ENCODE measurements at regions not wholly inside any gene's neighbourhood (a gene's known extent, or its start where the extent isn't known, plus 50 kb on each side); places are given as distances from the start of the nearest gene placed in this dataset.

- no peak for DNase-seq
These were observed 273.9 kb upstream of the MAF start for GRCh38 chr16:79874391-79874790.

DNA sequence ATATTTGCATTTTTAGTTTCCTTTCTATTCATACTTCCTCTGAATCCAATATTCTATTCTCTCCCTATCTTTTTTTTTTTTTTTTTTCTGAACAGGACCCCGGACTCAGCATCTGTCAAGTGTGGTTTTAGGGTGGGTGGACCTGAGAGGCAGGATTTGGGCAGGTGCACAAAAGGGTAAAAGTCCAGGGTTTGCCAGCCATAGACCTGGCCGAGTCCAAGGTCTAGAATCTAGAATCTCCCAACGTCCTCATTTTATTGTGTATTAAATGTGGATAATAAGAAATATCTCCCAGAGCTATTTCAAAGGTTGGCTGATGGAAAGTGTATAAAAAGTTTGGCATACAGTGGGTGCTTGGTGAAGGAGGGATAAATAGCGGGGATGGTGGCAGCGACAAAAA, 273.3 kb upstream of the MAF start:
- no peak for DNase-seq

GRCh38 chr16:79871906-79872305, 271.4 kb upstream of the MAF start:
- no peak for DNase-seq

DNA sequence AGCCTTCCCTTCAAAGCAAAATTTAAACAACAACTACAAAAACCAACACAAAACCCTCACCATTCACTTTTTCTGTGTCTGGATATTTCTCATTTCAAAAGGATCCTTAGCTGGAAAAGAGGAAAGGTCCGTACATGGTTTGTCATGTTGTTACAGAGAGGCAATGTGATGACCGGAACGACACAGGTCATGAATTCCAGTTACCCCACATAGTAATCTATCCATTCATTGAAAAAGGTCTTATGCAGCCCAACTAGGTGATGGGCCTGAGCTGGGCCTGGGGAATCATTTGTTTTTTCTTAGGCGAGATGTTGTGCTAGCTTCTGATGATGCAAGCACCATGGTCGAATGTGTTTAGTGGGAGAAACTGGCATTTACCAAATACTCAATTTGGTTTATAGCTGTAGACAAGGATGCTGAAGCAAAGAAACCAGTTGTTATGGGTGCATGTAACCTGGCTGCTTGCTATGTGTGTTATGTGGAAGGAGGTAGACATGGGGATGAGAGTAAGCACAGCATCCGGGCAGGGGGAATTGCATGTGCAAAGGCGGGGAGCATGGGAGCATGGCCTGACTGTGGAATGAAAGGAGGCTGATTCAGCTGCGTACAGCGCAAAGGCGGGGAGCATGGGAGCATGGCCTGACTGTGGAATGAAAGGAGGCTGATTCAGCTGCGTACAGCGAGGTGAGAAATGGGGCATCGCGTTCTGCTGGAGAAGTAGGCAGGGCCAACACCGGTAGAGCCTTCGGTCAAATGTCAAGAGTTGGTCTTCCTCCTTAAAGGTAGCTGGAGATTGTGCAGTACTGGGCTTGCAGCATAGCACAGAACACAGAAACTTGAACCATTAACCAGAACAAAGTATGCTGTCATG, 269.7 kb upstream of the MAF start:
- no peak for DNase-seq

DNA sequence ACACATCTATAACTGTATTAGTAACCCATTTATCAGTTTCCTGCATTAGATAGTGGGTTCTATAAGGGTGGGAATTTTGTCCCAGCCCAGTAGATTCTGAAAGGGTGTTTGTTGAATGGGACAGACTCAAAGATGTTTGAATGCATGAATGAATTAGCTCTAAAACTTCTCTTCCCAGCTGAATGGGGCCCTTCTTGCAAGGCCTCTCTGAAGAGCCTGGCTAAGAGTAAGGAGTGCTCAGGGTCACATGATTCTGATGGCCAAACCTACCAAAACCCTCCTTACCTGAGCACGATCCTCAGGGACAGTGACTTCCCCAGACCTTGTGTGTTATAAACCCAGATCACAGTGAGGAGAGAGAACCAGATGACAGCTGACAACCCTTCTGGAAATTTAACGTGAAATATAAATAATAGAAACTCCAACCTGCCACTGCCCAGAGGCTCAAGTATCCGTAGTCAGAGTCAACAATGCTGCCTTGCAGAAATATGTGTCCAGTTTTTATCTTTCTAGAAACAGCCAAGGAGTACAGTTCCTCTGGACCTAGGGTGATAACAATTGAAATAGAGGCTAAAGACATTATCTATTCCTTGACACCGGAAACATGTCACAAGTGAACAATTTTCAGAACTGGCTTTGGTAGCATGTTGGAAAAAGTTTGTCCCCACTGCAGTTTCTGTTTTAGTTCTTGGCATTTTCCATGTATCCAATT, 268.9 kb upstream of the MAF start:
- no peak for DNase-seq

DNA sequence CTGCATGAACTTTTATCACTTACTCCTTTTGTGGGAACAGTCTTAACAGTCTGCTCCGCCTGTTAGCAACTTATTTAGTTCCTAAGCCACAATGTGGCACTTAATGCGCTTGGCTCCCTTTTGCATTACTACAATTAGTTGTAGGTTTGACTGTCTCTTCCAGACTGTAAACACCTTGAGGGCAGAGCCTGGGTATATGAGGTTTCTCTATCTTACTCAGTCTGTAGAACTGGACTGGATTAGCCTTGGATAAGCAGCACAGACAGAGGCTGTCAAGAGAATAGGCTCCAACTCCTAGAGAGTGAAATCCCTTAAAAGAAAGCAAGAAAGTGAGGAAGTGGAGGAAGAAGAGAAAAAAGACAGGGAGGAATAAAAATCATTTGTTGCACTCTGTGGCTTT, 268.3 kb upstream of the MAF start:
- DNase-seq, result no peak

DNA sequence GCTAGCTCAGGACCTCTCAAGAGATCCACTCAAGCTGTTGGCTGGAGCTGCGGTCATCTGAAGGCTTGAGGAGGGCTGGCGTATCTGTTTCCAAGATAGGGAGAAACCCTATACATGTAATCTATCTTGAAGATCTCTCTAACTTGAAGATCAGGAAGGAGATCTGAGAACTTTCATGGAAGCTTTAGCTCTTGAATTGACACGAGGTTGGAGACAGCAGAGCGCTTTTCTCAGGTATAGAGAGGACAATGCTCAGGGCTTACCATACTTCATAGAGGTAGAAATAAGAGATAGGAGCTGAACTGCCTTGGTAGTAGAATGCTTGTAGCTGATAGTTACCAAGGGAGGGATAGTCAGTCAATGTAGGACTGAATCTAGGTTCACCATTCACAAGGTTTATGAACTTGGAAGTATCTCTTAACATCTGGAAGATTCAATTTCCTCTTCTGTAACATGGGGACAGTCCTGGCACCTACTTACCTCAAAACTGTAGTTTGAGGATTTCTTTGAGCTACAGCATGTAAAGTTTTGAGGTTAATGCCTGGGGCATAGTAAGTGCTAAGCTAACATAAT, 267.0 kb upstream of the MAF start:
- no peak for DNase-seq

DNA sequence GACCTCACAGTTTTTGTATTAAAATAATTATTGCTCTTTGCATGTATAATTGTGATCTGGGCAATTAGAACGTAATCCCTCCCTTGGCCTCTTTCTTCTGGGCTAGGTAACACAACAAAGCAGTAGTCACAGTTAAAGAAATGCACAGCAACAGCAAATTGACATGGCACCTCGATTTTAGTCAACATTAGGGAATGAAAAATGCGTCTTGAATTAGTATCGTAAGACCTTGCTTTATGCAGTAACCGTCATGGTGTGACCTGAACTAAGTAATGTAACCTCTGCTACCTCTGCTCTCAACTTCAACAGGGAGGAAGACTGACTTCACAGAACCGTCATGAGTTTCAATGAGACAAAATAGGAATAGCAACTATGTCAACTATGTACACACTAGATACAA, 265.4 kb upstream of the MAF start:
- DNase-seq, result no peak

DNA sequence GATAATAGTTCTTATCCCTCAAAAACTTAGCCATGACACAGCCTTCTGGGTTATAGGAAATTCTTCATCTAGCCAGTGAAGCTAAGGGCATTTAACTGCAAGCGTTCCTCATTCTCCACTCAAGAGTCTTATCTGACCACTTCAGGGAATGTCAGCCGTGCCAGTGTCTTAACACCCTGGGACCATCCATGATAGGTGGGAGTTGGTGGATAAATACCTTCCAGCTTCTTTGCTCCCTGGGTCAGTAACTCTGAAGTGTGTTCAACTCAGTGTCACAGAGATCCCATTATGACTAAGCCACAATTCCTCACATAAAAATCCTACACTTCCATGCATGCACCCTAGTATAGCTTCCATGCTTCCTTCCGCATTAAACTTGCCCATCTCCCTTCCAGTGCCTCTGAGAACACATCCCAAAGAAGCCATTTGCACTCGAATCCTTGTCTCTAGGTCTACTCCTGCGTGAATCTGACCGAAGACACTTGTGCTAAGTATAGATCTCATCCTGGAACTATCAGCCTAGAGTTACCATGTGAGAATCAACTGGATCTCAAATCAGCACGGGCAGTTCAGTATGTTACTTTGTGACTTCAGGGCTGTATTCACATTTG, 264.3 kb upstream of the MAF start:
- no peak for DNase-seq

DNA sequence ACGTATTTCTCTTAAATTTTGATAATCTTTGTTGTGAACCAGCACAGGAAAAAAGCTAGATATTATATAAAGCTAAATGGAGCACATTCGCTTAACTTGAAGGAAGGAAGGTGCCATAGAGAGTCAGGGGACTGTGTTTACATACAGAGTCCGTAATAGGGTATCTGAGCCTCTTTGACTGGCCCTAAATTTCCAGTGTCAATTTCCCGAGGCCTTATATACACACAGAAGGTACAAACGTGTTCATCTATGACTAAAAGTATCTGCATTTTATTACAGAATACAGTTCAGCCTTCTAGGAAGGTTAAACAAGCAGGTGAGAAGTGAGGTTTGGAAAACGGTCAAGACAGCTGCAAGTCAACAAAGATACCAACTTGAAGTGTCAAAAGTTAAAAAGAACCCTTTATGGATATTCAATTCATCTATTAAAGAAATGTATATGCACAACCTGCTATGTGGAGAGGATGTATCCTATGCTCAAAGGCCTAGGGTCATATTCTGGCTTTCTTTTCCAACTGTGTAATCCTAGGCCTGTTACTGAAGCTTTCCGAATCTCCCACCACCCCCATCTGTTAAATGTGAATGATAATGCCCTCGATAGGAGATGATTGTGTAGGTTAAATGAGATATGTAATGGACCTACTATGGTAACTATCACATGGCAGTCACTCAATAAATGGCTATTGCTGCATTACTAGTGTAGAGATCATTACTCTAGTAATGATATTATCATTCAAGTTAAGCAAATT, 263.7 kb upstream of the MAF start:
- no peak for DNase-seq

- DNase-seq, result no peak
These were observed 262.8 kb upstream of the MAF start for GRCh38 chr16:79863128-79864031.

- DNase-seq, result no peak
These were observed 262.1 kb upstream of the MAF start for GRCh38 chr16:79862601-79863000.

- no peak for DNase-seq
These were observed 256.0 kb upstream of the MAF start for GRCh38 chr16:79856581-79856980.

- DNase-seq, result no peak
These were observed 249.8 kb upstream of the MAF start for GRCh38 chr16:79850348-79850747.

GRCh38 chr16:79849119-79849518, 248.6 kb upstream of the MAF start:
- no peak for DNase-seq

DNA sequence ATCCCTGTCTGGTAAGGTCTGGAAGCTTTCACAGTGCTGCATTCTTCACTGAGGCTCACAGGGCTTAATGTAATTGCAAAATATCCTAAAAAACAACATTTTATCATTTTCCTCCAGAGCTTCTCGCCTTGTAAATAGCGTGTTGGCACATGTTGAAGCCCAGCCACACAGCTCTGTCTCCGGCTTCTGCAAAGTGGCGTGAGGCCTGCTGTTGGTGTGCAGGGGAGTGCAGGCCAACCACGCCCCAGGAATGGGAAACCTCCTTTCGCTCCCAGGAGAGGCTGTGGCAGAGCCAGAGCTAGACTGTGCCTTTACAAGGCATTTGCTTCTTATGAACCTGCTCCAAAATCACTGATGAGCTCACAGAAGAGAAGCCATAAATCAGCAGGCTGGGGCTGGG, 248.2 kb upstream of the MAF start:
- no peak for DNase-seq

DNA sequence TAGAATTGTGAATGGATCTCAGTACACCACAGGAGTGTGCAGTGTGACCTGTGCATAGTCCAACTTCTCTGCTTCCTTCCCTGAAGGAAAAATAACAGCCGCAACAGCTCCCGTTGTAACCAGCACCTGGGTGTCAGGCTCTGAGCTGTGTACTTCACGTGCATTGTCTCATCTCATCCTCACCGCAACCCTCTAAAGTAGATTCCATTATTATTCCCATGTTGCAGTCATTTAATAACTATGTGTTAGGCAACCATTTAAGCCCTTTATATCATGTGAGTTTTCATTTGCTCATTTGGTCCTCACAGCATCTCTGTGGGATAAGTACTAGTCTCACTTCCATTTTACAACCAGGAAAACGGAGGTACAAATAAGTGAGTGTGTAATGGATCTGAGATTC, 247.0 kb upstream of the MAF start:
- DNase-seq, result no peak

- DNase-seq, result no peak
These were observed 246.6 kb upstream of the MAF start for GRCh38 chr16:79847101-79847500.

GRCh38 chr16:79845734-79846135, 245.2 kb upstream of the MAF start:
- DNase-seq, result no peak

DNA sequence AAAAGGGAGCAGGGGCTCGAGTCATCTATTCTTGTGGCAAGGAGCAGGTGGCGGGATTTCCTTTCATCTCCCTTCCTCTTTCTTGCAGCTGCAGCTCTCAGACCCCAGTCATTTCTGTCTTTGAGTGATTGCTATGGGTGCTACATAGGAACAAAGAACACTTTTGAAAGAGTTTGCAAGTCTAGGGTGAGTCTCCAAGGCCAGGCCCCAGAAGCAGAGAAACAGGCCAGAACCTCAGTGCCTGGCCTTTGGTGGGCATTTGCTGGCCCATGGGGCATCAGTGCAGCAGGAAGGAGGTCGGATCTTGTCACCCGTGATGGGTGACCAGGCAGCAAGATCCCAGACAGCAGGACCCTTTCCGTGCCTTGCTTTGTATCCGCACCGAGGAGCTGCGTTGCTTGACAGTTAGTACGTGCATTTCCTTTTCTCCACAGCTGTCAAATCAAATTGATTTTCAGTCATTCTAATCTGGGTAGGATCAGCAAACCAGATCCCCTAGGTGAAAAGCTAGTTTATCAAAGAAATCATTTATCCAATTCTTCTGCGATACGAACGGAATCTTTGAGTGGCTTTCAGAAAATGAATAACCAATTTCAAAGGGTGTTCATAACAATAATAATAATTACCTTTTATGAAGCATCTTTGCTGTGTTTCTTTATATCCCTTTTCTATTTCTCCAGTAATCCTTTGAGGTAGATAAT, 244.6 kb upstream of the MAF start:
- DNase-seq, result no peak

GRCh38 chr16:79844603-79845002, 244.1 kb upstream of the MAF start:
- no peak for DNase-seq

Measured in activated CD4-positive, alpha-beta T cell treated with anti-CD3 and anti-CD28 coated beads for 1 hour (primary cell).